ENCODE measurements at regions not wholly inside any gene's neighbourhood (a gene's known extent, or its start where the extent isn't known, plus 50 kb on each side); places are given as distances from the start of the nearest gene placed in this dataset.
"Not testable (repeated sequence)": the region's sequence is repeated elsewhere in the genome, so short reads cannot be mapped to it uniquely, and the experiment has no call there.

GRCh38 chr7:65683362-65683761 lies 189.5 kb upstream of the VKORC1L1 start:
- not testable (repeated sequence) for TF ChIP-seq POLR2A, CTCF (IDR thresholded peaks at IDR 0.05)

All from lower leg skin (tissue), 3 donors.